ENCODE measurements at regions not wholly inside any gene's neighbourhood (a gene's known extent, or its start where the extent isn't known, plus 50 kb on each side); places are given as distances from the start of the nearest gene placed in this dataset.

DNA sequence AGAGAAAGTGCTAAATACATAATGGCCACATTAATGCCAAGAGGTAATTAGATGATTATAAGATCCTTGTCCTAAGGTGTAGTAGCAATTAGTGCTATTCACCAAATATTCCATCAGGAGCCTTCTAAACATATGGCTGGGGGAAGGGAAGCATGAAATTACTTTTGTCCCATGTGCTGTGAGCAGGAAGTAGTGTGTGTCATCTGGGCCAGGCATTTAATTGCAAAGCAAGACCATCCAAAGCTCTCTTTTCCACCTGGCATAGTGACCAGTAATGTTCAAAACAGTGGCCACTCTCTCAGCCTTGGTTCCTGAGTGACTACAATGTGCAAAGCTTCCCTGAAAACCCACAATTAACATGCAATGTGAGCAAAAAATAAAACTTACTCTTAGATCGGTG, 144.2 kb upstream of the FAM241A start:
- peaks cover 0 to 4% of the 10 kb centered on the region in 2 donors for H3K27me3 ChIP-seq (ENCODE audit: control insufficient read depth in 1 of 2, insufficient read depth in 2 of 2, low read length in 2 of 2)
- no peaks in the 10 kb centered on the region for H3K36me3 ChIP-seq (ENCODE audit: insufficient read depth, low read length)
- no peak overlapping the region for H3K4me3 ChIP-seq (ENCODE audit: low read depth in 1 of 2, low read length in 2 of 2)
- no peaks in the 10 kb centered on the region for H3K9me3 ChIP-seq (ENCODE audit: low read length)
- H3K27ac ChIP-seq (ENCODE audit: low read depth, low read length), result no peak overlapping the region
- H3K9ac ChIP-seq (ENCODE audit: low read length), result no peak overlapping the region
- H3K4me1 ChIP-seq (ENCODE audit: insufficient read depth, low read length), result no peaks in the 10 kb centered on the region

DNA sequence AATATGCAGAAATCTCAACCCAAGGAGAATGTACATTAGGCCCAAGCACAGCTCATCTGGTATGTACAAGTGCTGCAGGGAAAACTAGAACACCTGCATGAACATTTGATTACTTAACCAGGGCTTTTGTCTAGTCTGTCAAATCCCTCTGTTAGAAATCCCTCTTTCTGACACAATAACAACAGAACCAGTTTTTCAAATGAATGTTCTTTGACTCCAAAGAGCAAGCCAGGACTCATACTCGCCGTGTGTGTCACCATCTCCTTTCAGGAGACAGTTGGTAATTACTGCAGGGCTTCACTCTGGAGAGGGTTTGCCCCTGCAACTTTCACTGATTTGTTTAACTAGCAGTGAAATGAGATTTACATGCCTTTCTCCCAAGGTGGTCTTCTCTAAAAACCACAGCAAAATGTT, 143.0 kb upstream of the FAM241A start:
- no peak overlapping the region for H3K9ac ChIP-seq (ENCODE audit: low read length)
- no peaks in the 10 kb centered on the region for H3K9me3 ChIP-seq (ENCODE audit: low read length)

DNA sequence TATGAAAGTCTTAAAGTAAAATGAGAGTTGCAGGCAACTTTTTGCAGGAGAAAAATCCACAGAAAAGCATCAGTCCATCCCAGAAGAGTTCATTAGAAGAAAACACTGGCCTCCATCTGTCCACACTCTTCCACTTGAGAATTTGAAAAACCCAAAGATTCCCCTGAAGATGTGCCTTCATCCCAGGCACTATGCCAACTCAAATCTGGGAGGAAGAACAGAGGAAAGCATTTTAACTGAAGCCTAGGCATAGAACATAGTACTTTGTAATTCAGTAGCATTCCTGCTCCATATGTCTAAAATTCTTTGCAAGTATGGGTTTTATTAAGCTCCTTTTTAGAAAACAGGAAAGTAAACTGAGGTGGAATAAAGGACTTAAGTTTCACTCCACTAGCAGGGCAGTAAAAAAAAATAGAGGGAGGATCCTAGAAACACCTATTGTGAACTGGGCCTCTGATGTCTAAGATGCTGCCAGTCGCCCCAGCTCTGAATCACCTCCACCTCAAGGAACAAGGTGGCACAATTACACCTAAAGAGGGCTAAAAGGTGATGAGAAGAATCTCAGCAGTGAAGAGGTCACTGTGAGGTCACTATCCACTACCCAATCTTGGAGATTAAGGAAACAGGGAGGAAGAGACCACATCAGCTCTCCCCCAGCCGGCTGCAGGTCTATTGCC, 141.9 kb upstream of the FAM241A start:
- no peak overlapping the region for H3K27ac ChIP-seq (ENCODE audit: low read depth, low read length)
- H3K9me3 ChIP-seq (ENCODE audit: low read length), result no peaks in the 10 kb centered on the region
- no peak overlapping the region for H3K4me3 ChIP-seq (ENCODE audit: low read depth in 1 of 2, low read length in 2 of 2)
- no peaks in the 10 kb centered on the region for H3K4me1 ChIP-seq (ENCODE audit: insufficient read depth, low read length)
- H3K9ac ChIP-seq (ENCODE audit: low read length), result no peak overlapping the region
- no peaks in the 10 kb centered on the region for H3K36me3 ChIP-seq (ENCODE audit: insufficient read depth, low read length)
- H3K27me3 ChIP-seq (ENCODE audit: control insufficient read depth in 1 of 2, insufficient read depth in 2 of 2, low read length in 2 of 2), result no peaks in the 10 kb centered on the region

More for the DNA sequence above, 143.0 kb upstream of the FAM241A start:
- Histone ChIP-seq H3K27me3 (ENCODE audit: control insufficient read depth in 1 of 2, insufficient read depth in 2 of 2, low read length in 2 of 2) (no peaks in the 10 kb centered on the region), H3K36me3 (ENCODE audit: insufficient read depth, low read length) (no peaks in the 10 kb centered on the region), H3K27ac (ENCODE audit: low read depth, low read length) (no peak overlapping the region), H3K4me3 (ENCODE audit: low read depth in 1 of 2, low read length in 2 of 2) (no peak overlapping the region), H3K4me1 (ENCODE audit: insufficient read depth, low read length) (no peaks in the 10 kb centered on the region)

DNA sequence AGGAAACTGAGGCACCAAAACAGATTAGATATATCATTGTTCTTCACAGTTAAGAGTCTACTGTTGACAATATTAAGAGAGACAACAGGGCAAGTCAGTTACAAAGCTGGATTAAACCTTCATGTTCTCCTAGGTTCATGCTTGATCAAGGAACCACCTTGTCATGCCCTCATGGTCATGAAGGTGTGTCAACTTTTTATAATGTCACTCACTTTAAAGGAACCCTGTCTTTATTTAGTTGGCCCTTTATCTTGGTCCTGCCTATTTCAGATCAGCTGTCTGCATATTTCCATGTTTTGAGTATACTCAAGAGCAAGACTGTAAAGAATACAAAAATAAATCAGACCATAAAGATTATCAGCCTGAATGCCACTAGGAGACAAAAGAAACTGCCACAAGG, 140.2 kb upstream of the FAM241A start:
- no peaks in the 10 kb centered on the region for H3K4me1 ChIP-seq (ENCODE audit: insufficient read depth, low read length)
- H3K9me3 ChIP-seq (ENCODE audit: low read length), result no peaks in the 10 kb centered on the region
- no peak overlapping the region for H3K27ac ChIP-seq (ENCODE audit: low read depth, low read length)
- no peaks in the 10 kb centered on the region for H3K27me3 ChIP-seq (ENCODE audit: control insufficient read depth in 1 of 2, insufficient read depth in 2 of 2, low read length in 2 of 2)
- no peak overlapping the region for H3K4me3 ChIP-seq (ENCODE audit: low read depth in 1 of 2, low read length in 2 of 2)
- H3K9ac ChIP-seq (ENCODE audit: low read length), result no peak overlapping the region
- no peaks in the 10 kb centered on the region for H3K36me3 ChIP-seq (ENCODE audit: insufficient read depth, low read length)

DNA sequence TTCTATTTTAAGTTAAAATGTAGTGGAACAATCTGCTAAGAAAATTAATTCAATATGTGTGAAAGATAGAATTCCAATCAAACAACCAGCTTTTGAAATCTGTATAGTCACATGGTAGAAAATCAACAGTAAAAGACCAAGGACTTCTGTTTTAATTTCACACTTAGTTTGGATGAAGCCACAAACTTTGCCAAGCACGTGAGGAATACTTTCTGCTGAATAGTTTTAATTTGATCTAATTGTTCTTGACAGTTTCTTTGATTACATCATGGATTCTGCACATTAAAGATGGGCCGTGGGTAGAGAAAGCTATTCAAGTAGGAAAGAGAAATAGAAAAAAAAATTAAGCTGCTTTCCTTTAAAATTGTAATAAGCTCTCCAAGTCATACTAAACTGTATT, 137.9 kb upstream of the FAM241A start:
- H3K4me3 ChIP-seq (ENCODE audit: low read depth in 1 of 2, low read length in 2 of 2), result no peak overlapping the region
- no peaks in the 10 kb centered on the region for H3K27me3 ChIP-seq (ENCODE audit: control insufficient read depth in 1 of 2, insufficient read depth in 2 of 2, low read length in 2 of 2)
- no peaks in the 10 kb centered on the region for H3K4me1 ChIP-seq (ENCODE audit: insufficient read depth, low read length)
- no peak overlapping the region for H3K9ac ChIP-seq (ENCODE audit: low read length)
- no peaks in the 10 kb centered on the region for H3K36me3 ChIP-seq (ENCODE audit: insufficient read depth, low read length)
- no peak overlapping the region for H3K27ac ChIP-seq (ENCODE audit: low read depth, low read length)
- no peaks in the 10 kb centered on the region for H3K9me3 ChIP-seq (ENCODE audit: low read length)

DNA sequence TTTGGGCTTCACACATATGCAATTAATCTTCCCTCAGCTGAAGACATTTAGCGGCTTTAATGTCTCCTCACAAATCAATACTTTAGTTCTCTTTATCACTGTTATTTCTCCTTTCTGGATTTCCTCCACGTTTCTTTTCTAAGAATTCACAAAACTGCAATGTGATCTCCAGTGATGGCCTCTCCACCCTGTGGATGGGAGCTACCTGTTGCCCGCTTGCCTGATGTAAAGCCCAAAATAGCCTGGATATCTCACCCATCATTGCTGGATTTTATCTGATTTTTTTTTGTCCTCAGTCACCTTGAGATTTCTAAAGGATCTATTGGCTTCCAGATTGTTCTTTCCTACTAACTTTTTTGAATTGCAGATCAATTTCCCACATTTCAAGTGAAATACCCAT, 129.3 kb upstream of the FAM241A start:
- no peak overlapping the region for H3K4me3 ChIP-seq (ENCODE audit: low read depth in 1 of 2, low read length in 2 of 2)
- no peaks in the 10 kb centered on the region for H3K4me1 ChIP-seq (ENCODE audit: insufficient read depth, low read length)
- H3K36me3 ChIP-seq (ENCODE audit: insufficient read depth, low read length), result no peaks in the 10 kb centered on the region
- H3K27ac ChIP-seq (ENCODE audit: low read depth, low read length), result no peak overlapping the region
- no peaks in the 10 kb centered on the region for H3K27me3 ChIP-seq (ENCODE audit: control insufficient read depth in 1 of 2, insufficient read depth in 2 of 2, low read length in 2 of 2)
- H3K9ac ChIP-seq (ENCODE audit: low read length), result no peak overlapping the region
- no peaks in the 10 kb centered on the region for H3K9me3 ChIP-seq (ENCODE audit: low read length)

DNA sequence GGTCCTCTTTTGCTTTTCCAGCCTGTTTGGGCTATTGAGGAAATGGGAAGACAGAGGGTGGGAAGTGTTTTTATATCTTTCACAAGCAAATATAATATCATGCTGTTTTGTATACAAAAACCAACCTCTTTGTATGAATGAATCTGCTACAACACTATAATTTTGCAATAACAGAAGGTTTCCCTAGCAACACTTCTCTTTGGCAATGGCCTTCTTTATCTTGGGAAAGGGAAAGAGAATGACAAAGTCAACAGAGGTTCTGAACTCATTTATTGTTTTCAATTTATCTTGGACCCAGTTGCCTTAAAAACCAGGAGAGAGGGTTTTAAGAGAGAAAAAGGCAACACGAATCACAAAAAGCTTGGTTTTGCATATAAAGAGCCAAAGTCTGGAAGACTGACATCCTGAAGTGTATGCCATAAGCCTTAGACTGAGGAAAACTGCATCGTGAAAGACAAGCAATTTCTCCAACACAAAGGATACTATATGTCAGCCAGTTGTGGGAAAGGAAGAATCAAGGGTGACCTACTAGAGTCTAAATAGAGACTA, 121.8 kb upstream of the FAM241A start:
- Histone ChIP-seq H3K36me3 (ENCODE audit: insufficient read depth, low read length) (no peaks in the 10 kb centered on the region), H3K4me1 (ENCODE audit: insufficient read depth, low read length) (no peaks in the 10 kb centered on the region), H3K9ac (ENCODE audit: low read length) (no peak overlapping the region), H3K9me3 (ENCODE audit: low read length) (no peaks in the 10 kb centered on the region), H3K27me3 (ENCODE audit: control insufficient read depth in 1 of 2, insufficient read depth in 2 of 2, low read length in 2 of 2) (no peaks in the 10 kb centered on the region), H3K27ac (ENCODE audit: low read depth, low read length) (no peak overlapping the region), H3K4me3 (ENCODE audit: low read depth in 1 of 2, low read length in 2 of 2) (no peak overlapping the region)

DNA sequence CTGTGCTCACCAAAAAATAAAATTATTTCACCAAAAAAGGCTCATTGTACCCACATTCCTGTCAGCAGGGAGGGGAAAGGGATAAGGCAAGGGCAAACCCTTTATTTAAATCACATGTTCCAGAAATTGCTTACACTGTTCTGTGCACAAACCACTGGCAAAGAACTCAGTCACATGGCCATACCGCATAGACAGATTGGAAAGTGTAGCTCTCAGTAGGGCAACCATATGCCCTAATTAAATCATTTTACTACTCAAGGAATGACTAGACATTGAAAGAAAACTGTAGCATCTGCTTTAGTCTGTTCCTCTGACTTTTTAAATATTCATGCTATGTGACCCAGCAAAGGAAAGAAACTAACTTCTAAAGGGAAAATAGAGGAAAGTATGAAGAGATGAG, 119.2 kb upstream of the FAM241A start:
- H3K9ac ChIP-seq (ENCODE audit: low read length), result no peak overlapping the region

DNA sequence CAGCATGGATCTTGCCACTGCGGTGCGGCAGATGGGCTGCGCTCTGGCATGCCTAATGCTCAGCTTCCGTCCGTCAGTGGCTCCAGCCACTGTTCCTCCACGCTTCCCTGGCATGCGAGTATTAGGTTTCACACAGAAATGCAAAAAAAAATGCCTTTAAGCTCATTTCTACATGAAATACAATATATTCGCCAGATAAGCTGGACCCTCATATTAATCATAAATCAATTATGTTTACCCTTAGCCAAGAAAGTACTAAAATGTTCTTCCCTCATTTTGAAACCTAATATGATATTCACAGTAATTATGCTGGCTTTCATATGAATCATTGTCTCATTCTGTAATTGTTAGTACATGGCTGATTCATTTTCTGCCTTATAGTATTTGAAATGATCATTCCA, 115.5 kb upstream of the FAM241A start:
- no peaks in the 10 kb centered on the region for H3K27me3 ChIP-seq (ENCODE audit: control insufficient read depth in 1 of 2, insufficient read depth in 2 of 2, low read length in 2 of 2)
- H3K4me1 ChIP-seq (ENCODE audit: insufficient read depth, low read length), result no peaks in the 10 kb centered on the region
- H3K9ac ChIP-seq (ENCODE audit: low read length), result no peak overlapping the region
- H3K36me3 ChIP-seq (ENCODE audit: insufficient read depth, low read length), result no peaks in the 10 kb centered on the region
- no peak overlapping the region for H3K27ac ChIP-seq (ENCODE audit: low read depth, low read length)
- H3K4me3 ChIP-seq (ENCODE audit: low read depth in 1 of 2, low read length in 2 of 2), result no peak overlapping the region
- H3K9me3 ChIP-seq (ENCODE audit: low read length), result no peaks in the 10 kb centered on the region

More for the DNA sequence above, 119.2 kb upstream of the FAM241A start:
- Histone ChIP-seq H3K36me3 (ENCODE audit: insufficient read depth, low read length) (no peaks in the 10 kb centered on the region), H3K9me3 (ENCODE audit: low read length) (no peaks in the 10 kb centered on the region), H3K4me3 (ENCODE audit: low read depth in 1 of 2, low read length in 2 of 2) (no peak overlapping the region), H3K27ac (ENCODE audit: low read depth, low read length) (no peak overlapping the region), H3K4me1 (ENCODE audit: insufficient read depth, low read length) (no peaks in the 10 kb centered on the region), H3K27me3 (ENCODE audit: control insufficient read depth in 1 of 2, insufficient read depth in 2 of 2, low read length in 2 of 2) (no peaks in the 10 kb centered on the region)

DNA sequence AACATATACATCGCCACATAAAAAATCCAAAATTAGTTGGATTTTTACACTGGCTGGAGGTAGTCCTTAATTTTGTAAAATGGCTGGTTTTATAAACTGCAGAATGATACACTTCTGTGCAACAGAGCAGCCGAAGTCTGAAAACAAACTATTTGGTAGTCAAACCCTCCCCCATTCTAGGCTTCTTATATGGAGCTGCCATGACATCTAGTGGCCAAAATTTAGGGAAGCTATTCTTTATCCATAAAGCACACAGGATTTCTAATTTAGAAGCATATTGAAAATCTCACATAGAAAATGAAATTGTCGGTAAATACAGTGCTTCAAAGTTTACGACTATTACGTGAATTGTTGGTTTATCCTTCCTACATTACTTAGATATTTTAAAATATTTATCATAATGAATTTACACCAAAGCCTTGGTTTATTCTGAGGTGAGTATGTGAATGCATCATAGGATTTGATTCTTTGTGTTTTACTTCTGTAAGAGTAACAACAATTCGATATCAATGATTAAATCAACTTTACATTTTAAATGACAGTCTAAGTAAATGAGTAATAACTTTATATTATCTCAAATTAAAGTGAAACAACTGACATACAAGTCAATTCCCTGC, 113.4 kb upstream of the FAM241A start:
- Histone ChIP-seq H3K36me3 (ENCODE audit: insufficient read depth, low read length) (no peaks in the 10 kb centered on the region), H3K4me3 (ENCODE audit: low read depth in 1 of 2, low read length in 2 of 2) (no peak overlapping the region), H3K9ac (ENCODE audit: low read length) (no peak overlapping the region), H3K27ac (ENCODE audit: low read depth, low read length) (no peak overlapping the region), H3K4me1 (ENCODE audit: insufficient read depth, low read length) (no peaks in the 10 kb centered on the region), H3K9me3 (ENCODE audit: low read length) (no peaks in the 10 kb centered on the region), H3K27me3 (ENCODE audit: control insufficient read depth in 1 of 2, insufficient read depth in 2 of 2, low read length in 2 of 2) (no peaks in the 10 kb centered on the region)

DNA sequence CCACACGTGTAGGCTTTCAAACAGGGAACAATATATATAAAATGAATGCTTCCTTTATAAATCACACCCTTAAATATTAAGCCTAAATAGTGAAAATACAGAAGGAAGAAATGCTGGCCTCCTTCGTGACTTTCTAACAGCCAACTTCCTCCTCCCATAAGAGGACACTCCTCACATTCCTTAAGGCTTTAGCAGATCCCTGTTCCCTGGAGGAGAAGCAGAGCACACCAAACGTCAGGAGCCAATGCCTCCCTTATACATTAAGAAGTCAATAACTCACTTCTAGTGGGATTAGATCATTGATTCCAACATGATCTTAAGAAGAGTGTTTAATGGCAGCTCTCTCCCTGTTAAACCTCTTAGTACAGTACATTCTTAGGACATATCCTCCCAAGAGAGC, 108.4 kb upstream of the FAM241A start:
- Histone ChIP-seq H3K27me3 (ENCODE audit: control insufficient read depth in 1 of 2, insufficient read depth in 2 of 2, low read length in 2 of 2) (no peaks in the 10 kb centered on the region), H3K9me3 (ENCODE audit: low read length) (no peaks in the 10 kb centered on the region), H3K4me3 (ENCODE audit: low read depth in 1 of 2, low read length in 2 of 2) (no peak overlapping the region), H3K27ac (ENCODE audit: low read depth, low read length) (no peak overlapping the region), H3K9ac (ENCODE audit: low read length) (no peak overlapping the region), H3K36me3 (ENCODE audit: insufficient read depth, low read length) (no peaks in the 10 kb centered on the region), H3K4me1 (ENCODE audit: insufficient read depth, low read length) (no peaks in the 10 kb centered on the region)

DNA sequence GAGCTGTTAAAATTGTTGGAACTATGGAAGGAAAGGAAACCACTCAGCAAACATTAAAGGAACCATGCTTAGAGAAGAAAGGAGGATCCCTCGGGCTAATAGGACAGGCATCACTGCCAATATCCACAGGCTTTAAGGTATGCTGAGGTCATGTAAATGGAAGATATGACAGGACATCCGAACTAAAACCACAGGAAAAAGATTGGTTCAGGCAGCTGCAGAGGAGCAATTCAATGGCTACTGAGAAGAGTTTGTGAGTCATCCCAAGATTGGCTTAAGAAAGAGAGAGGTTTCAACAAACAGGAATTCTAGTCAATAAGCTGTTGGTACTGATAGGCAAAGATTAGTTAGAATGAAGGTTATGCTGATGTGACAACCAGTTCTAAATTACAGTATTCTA, 106.4 kb upstream of the FAM241A start:
- Histone ChIP-seq H3K4me3 (ENCODE audit: low read depth in 1 of 2, low read length in 2 of 2) (no peak overlapping the region), H3K27ac (ENCODE audit: low read depth, low read length) (no peak overlapping the region), H3K9me3 (ENCODE audit: low read length) (no peaks in the 10 kb centered on the region), H3K9ac (ENCODE audit: low read length) (no peak overlapping the region), H3K4me1 (ENCODE audit: insufficient read depth, low read length) (no peaks in the 10 kb centered on the region), H3K27me3 (ENCODE audit: control insufficient read depth in 1 of 2, insufficient read depth in 2 of 2, low read length in 2 of 2) (no peaks in the 10 kb centered on the region), H3K36me3 (ENCODE audit: insufficient read depth, low read length) (no peaks in the 10 kb centered on the region)

Measured in muscle layer of colon (tissue), 2 donors.